SK-N-SH (cell line): ENCODE measurements at regions not wholly inside any gene's neighbourhood (a gene's known extent, or its start where the extent isn't known, plus 50 kb on each side); places are given as distances from the start of the nearest gene placed in this dataset.

ENCODE experiments used
- CTCF ChIA-PET: fragments of 300-600, 350-600 bp; formaldehyde crosslinking; extraction: SDS; loops from one replicate; lab custom pipeline; 2021; lab: Yijun Ruan, JAX
- POLR2A ChIA-PET: fragments of 350-600 bp; sonication (Branson Sonifier 250); formaldehyde crosslinking; extraction: SDS; loops from one replicate; lab custom pipeline; 2020; ENCODE audit warnings: antibody characterized with exemption, inconsistent platforms; lab: Yijun Ruan, JAX
- DNase-seq: peaks from one replicate; pipeline ENCODE4 v3.0.0; 2012
- H2AFZ ChIP-seq: fragments of 200-600 bp; sonication (generic); 2 replicates; pipeline ENCODE4 v1.8.1; 2016; ENCODE audit warnings: antibody characterized with exemption, mild to moderate bottlenecking, low read depth
- H3F3A ChIP-seq: fragments of 200-600 bp; sonication (generic); replicated peaks from 2 replicates; pipeline ENCODE3; 2016; ENCODE audit warnings: antibody characterized with exemption, mild to moderate bottlenecking; ENCODE audit not compliant: insufficient read depth
- H3K27ac ChIP-seq, 2 experiments: fragments of 200-500 bp in 1 of 2; fragments of 200-600 bp in 1 of 2; sonication (Bioruptor generic) in 1 of 2; sonication (generic), shearing (Covaris generic) in 1 of 2; 2 replicates each; pipeline versions ENCODE4 v1.5.1 to v1.6.1; 2014 to 2016; ENCODE audit warnings: low read depth in 2 of 2, inconsistent platforms in 1 of 2, low read length in 1 of 2, mild to moderate bottlenecking in 1 of 2, mixed read lengths in 1 of 2
- H3K27me3 ChIP-seq: fragments of 200-600 bp; sonication (generic), shearing (Covaris generic); 2 replicates; pipeline ENCODE4 v1.6.1; 2016; ENCODE audit warnings: mixed run types; ENCODE audit not compliant: insufficient read depth
- H3K36me3 ChIP-seq, 2 experiments: fragments of 200-500 bp in 1 of 2; fragments of 200-600 bp in 1 of 2; sonication (Bioruptor generic) in 1 of 2; sonication (generic) in 1 of 2; replicated peaks in 1 of 2; 2 replicates each; pipeline versions ENCODE3 to v1.5.1; 2014 to 2016; ENCODE audit warnings: low read length in 1 of 2, mild to moderate bottlenecking in 1 of 2; ENCODE audit not compliant: insufficient read depth in 2 of 2, control insufficient read depth in 1 of 2
- H3K4me1 ChIP-seq, 2 experiments: fragments of 200-500 bp in 1 of 2; fragments of 200-600 bp in 1 of 2; sonication (Bioruptor generic) in 1 of 2; sonication (generic), shearing (Covaris generic) in 1 of 2; 2 replicates each; pipeline versions ENCODE4 v1.5.1 to v1.6.1; 2014 to 2016; ENCODE audit warnings: low read depth in 1 of 2, low read length in 1 of 2, mixed run types in 1 of 2; ENCODE audit not compliant: insufficient read depth in 2 of 2, control insufficient read depth in 1 of 2
- H3K4me2 ChIP-seq: fragments of 200-600 bp; sonication (generic), shearing (Covaris generic); 2 replicates; pipeline ENCODE4 v1.6.1; 2017; ENCODE audit warnings: mixed run types
- H3K4me3 ChIP-seq, 2 experiments: fragments of 200-500 bp in 1 of 2; fragments of 200-600 bp in 1 of 2; sonication (Bioruptor generic) in 1 of 2; sonication (generic), shearing (Covaris generic) in 1 of 2; 2 replicates each; pipeline versions ENCODE4 v1.5.1 to v1.8.1; 2014 to 2016; ENCODE audit warnings: low read depth in 2 of 2, inconsistent platforms in 1 of 2, low read length in 1 of 2, mild to moderate bottlenecking in 1 of 2, mixed read lengths in 1 of 2, moderate library complexity in 1 of 2
- H3K79me2 ChIP-seq: fragments of 200-600 bp; sonication (generic); 2 replicates; pipeline ENCODE4 v1.8.1; 2017; ENCODE audit warnings: mild to moderate bottlenecking; ENCODE audit not compliant: insufficient read depth
- H3K9ac ChIP-seq: fragments of 200-600 bp; sonication (generic); 2 replicates; pipeline ENCODE4 v1.6.1; 2017; ENCODE audit warnings: mixed run types
- H3K9me2 ChIP-seq: fragments of 200-600 bp; sonication (generic); 2 replicates; pipeline ENCODE4 v1.6.1; 2017; ENCODE audit warnings: mixed run types
- H3K9me3 ChIP-seq: fragments of 200-600 bp; sonication (generic); 2 replicates; pipeline ENCODE4 v1.6.1; 2017; ENCODE audit warnings: mixed run types, mild to moderate bottlenecking, moderate library complexity
- H4K20me1 ChIP-seq: fragments of 200-600 bp; sonication (generic); 2 replicates; pipeline ENCODE4 v1.6.1; 2017; ENCODE audit warnings: mild to moderate bottlenecking, mixed run types; ENCODE audit not compliant: insufficient read depth
- CTCF ChIP-seq: fragments of 200-600 bp; sonication (generic); IDR thresholded peaks from 2 replicates; pipeline ENCODE4 v1.6.1; 2017; ENCODE audit warnings: antibody characterized with exemption, mild to moderate bottlenecking, moderate library complexity
- EP300 ChIP-seq, 2 experiments: IDR thresholded peaks; 2 replicates each; pipeline versions ENCODE4 v1.4.0 to v1.6.1; 2012; ENCODE audit warnings: borderline replicate concordance in 1 of 2, low read depth in 1 of 2, low read length in 1 of 2
- EZH2phosphoT487 ChIP-seq: fragments of 200-600 bp; sonication (generic); IDR thresholded peaks from 2 replicates; pipeline ENCODE4 v1.6.1; 2017; ENCODE audit warnings: low read depth, mixed run types, mild to moderate bottlenecking, antibody characterized with exemption, moderate library complexity, borderline replicate concordance
- FOSL2 ChIP-seq: IDR thresholded peaks from 2 replicates; pipeline ENCODE4 v1.4.0; 2012; ENCODE audit warnings: low read depth, mild to moderate bottlenecking, moderate library complexity, borderline replicate concordance
- FOXJ3 ChIP-seq: sonication (generic); formaldehyde crosslinking; IDR thresholded peaks from 2 replicates; pipeline ENCODE4 v1.5.1; 2020; ENCODE audit warnings: mild to moderate bottlenecking, missing genetic modification reagents
- GABPA ChIP-seq: IDR thresholded peaks from 2 replicates; pipeline ENCODE4 v1.4.0; 2012; ENCODE audit warnings: low read depth, mild to moderate bottlenecking
- IRF3 ChIP-seq: fragments of 150-350 bp; IDR thresholded peaks from 2 replicates; pipeline ENCODE4 v1.6.1; 2016; ENCODE audit warnings: mild to moderate bottlenecking, low read depth, low read length
- JUND ChIP-seq: IDR thresholded peaks from 2 replicates; pipeline ENCODE4 v1.4.0; 2012
- MXI1 ChIP-seq: IDR thresholded peaks from 2 replicates; pipeline ENCODE4 v1.6.1; 2012; ENCODE audit warnings: mild to moderate bottlenecking, low read depth, low read length, improper control_type of control experiment
- POLR2AphosphoS5 ChIP-seq: IDR thresholded peaks from 2 replicates; pipeline ENCODE4 v1.6.1; 2012; ENCODE audit warnings: low read depth, low read length
- RAD21 ChIP-seq: IDR thresholded peaks from 2 replicates; pipeline ENCODE4 v1.6.1; 2012; ENCODE audit warnings: mild to moderate bottlenecking, low read length
- REST ChIP-seq: IDR thresholded peaks from 2 replicates; pipeline ENCODE4 v1.6.1; 2012; ENCODE audit warnings: mild to moderate bottlenecking, low read depth, low read length, moderate library complexity
- RFX5 ChIP-seq: IDR thresholded peaks from 2 replicates; pipeline ENCODE4 v1.6.1; 2012; ENCODE audit warnings: mild to moderate bottlenecking, improper control_type of control experiment, low read length
- SMC3 ChIP-seq: IDR thresholded peaks from 2 replicates; pipeline ENCODE4 v1.6.1; 2012; ENCODE audit warnings: low read depth, low read length, improper control_type of control experiment
- TCF12 ChIP-seq: IDR thresholded peaks from 2 replicates; pipeline ENCODE4 v1.4.0; 2012
- TEAD4 ChIP-seq: IDR thresholded peaks from 2 replicates; pipeline ENCODE4 v1.4.0; 2012; ENCODE audit warnings: mild to moderate bottlenecking, borderline replicate concordance; ENCODE audit not compliant: insufficient read depth
- USF1 ChIP-seq: IDR thresholded peaks from 2 replicates; pipeline ENCODE4 v1.4.0; 2012; ENCODE audit warnings: low read depth, borderline replicate concordance
- YY1 ChIP-seq: IDR thresholded peaks from 2 replicates; pipeline ENCODE4 v1.4.0; 2012; ENCODE audit warnings: low read depth, mild to moderate bottlenecking
- ZBTB33 ChIP-seq: IDR thresholded peaks from 2 replicates; pipeline ENCODE4 v1.4.0; 2012; ENCODE audit warnings: low read depth, borderline replicate concordance
- WGBS: methylation state at CpG from one replicate; pipeline ENCODE4 v1.1.6; 2017; ENCODE audit warnings: low lambda C conversion rate; 5-methylcytosine and 5-hydroxymethylcytosine counted together

GRCh38 chr9:22241024-22241423, 205.6 kb upstream of the DMRTA1 start:
- Histone ChIP-seq H3K4me1 (peaks cover 2 to 7% of the 10 kb centered on the region in 2 experiments; a peak in 2 of 4 replicates), H3K27me3 (no peaks in the 10 kb centered on the region)
- CTCF ChIA-PET, result interaction anchor here (1.1 to 1.5 kb wide), 2 partner anchors 427 to 429 kb away, joined by 3 read pairs; no protein-coding TSS in a partner anchor
- TF ChIP-seq MXI1 (no peak), GABPA (no peak), RAD21 (no peak), IRF3 (no peak), ZBTB33 (no peak), RFX5 (no peak), TEAD4 (no peak), FOSL2 (no peak), POLR2AphosphoS5 (no peak)
- TF ChIP-seq, all 33 proteins: peak for 0
- Histone ChIP-seq H3K9ac (no peak overlapping the region), H2AFZ (no peak overlapping the region), H3K79me2 (no peaks in the 10 kb centered on the region), H4K20me1 (no peaks in the 10 kb centered on the region), H3K9me3 (no peaks in the 10 kb centered on the region), H3F3A (peaks cover 12% of the 10 kb centered on the region), H3K4me3 (no peak overlapping the region), H3K4me2 (0 out of 2 replicates have a peak overlapping the region, but pooled peaks have one; percentile 20), H3K36me3 (no peaks in the 10 kb centered on the region), H3K9me2 (no peaks in the 10 kb centered on the region), H3K27ac (no peak overlapping the region)
- POLR2A ChIA-PET, result no interaction called here
- 30% methylated on average over 3 of the region's 3 CpGs for WGBS
- no peak for DNase-seq

GRCh38 chr9:22241611-22242010, 205.0 kb upstream of the DMRTA1 start:
- POLR2A ChIA-PET, result no interaction called here
- no peak overlapping the region for H3K4me2 ChIP-seq
- TF ChIP-seq EZH2phosphoT487 (no peak), JUND (no peak), EP300 (IDR thresholded peaks at IDR 0.05; ENCODE audit: borderline replicate concordance in 1 of 2, low read depth in 1 of 2, low read length in 1 of 2) (no peak), TCF12 (no peak), USF1 (no peak), YY1 (no peak), FOSL2 (no peak), SMC3 (no peak), FOXJ3 (CRISPR knock-in tag) (no peak), RFX5 (no peak), CTCF (no peak), REST (no peak)

More at GRCh38 chr9:22241611-22242010, 205.0 kb upstream of the DMRTA1 start:
- DNase-seq, result no peak
- CTCF ChIA-PET, result interaction anchor here (1.1 to 1.5 kb wide), 2 partner anchors 428 to 429 kb away, joined by 3 read pairs; no protein-coding TSS in a partner anchor
- Histone ChIP-seq H3F3A (peaks cover 12% of the 10 kb centered on the region), H3K4me3 (no peak overlapping the region), H3K36me3 (no peaks in the 10 kb centered on the region), H3K27me3 (0 out of 2 replicates have a peak, but pooled peaks cover 1% of the 10 kb centered on the region), H3K4me1 (peaks cover 2 to 7% of the 10 kb centered on the region in 2 experiments; a peak in 2 of 4 replicates), H3K79me2 (no peaks in the 10 kb centered on the region), H2AFZ (no peak overlapping the region), H4K20me1 (no peaks in the 10 kb centered on the region), H3K27ac (no peak overlapping the region), H3K9me2 (no peaks in the 10 kb centered on the region), H3K9me3 (no peaks in the 10 kb centered on the region), H3K9ac (no peak overlapping the region)
